CD4-positive, alpha-beta T cell (primary cell): ENCODE measurements at regions not wholly inside any gene's neighbourhood (a gene's known extent, or its start where the extent isn't known, plus 50 kb on each side); places are given as distances from the start of the nearest gene placed in this dataset.

Source experiments
- ATAC-seq: fragments of 200-7000 bp; cut with Tn5 transposase; one replicate; pipeline ENCODE4 v1.10.0; 2022; ENCODE audit warnings: mild to moderate bottlenecking; ENCODE audit not compliant: poor library complexity
- CTCF ChIA-PET: fragments of 350-600 bp; sonication (Branson Sonifier 250); formaldehyde crosslinking; loops from one replicate; lab custom pipeline; 2021; ENCODE audit warnings: antibody characterized with exemption, inconsistent platforms; lab: Charles Lee
- POLR2A ChIA-PET: fragments of 350-600 bp; sonication (Branson Sonifier 250); formaldehyde crosslinking; loops from one replicate; lab custom pipeline; 2021; ENCODE audit warnings: antibody characterized with exemption, inconsistent platforms; lab: Charles Lee
- DNase-seq, 14 experiments: peaks; one replicate each; pipeline ENCODE4 v3.0.0-alpha.2; 2013 to 2020; ENCODE audit warnings: mixed read lengths in 2 of 14
- H3K27ac ChIP-seq, 2 donors: one replicate each; pipeline versions ENCODE4 v1.5.1 to v1.7.0; 2013; ENCODE audit warnings: low read length in 2 of 2, low read depth in 1 of 2, mild to moderate bottlenecking in 1 of 2
- H3K27me3 ChIP-seq, 2 experiments: 1 replicate in 1 of 2; 2 replicates in 1 of 2; pipeline versions ENCODE4 v1.6.1 to v1.7.0; 2013; ENCODE audit warnings: low read length in 2 of 2, control low read depth in 1 of 2, mild to moderate bottlenecking in 1 of 2, moderate library complexity in 1 of 2; ENCODE audit not compliant: insufficient read depth in 2 of 2, control insufficient read depth in 1 of 2
- H3K36me3 ChIP-seq: one replicate; pipeline ENCODE4 v1.6.1; 2013; ENCODE audit warnings: low read length, control low read depth; ENCODE audit not compliant: insufficient read depth
- H3K4me1 ChIP-seq: one replicate; pipeline ENCODE4 v1.6.1; 2013; ENCODE audit warnings: low read length, control low read depth; ENCODE audit not compliant: insufficient read depth
- H3K4me3 ChIP-seq: one replicate; pipeline ENCODE4 v1.5.1; 2013; ENCODE audit warnings: mild to moderate bottlenecking, low read length, moderate library complexity
- H3K9me3 ChIP-seq, 2 experiments: 1 replicate in 1 of 2; 2 replicates in 1 of 2; pipeline versions ENCODE4 v1.6.1 to v1.7.0; 2013; ENCODE audit warnings: low read length in 2 of 2, mild to moderate bottlenecking in 2 of 2, control low read depth in 1 of 2, moderate library complexity in 1 of 2; ENCODE audit not compliant: control insufficient read depth in 1 of 2, insufficient read depth in 1 of 2
- H3K27ac Mint-ChIP-seq: one replicate; pipeline ENCODE4 v1.8.0; 2020; ENCODE audit warnings: mixed read lengths
- H3K27me3 Mint-ChIP-seq: one replicate; pipeline ENCODE4 v1.8.0; 2021; ENCODE audit warnings: mixed read lengths
- H3K36me3 Mint-ChIP-seq: one replicate; pipeline ENCODE4 v1.8.0; 2021; ENCODE audit warnings: low read depth, mixed read lengths
- H3K4me1 Mint-ChIP-seq: one replicate; pipeline ENCODE4 v1.8.0; 2021; ENCODE audit warnings: low read depth, mixed read lengths
- H3K4me3 Mint-ChIP-seq: one replicate; pipeline ENCODE4 v1.8.0; 2020; ENCODE audit warnings: mild to moderate bottlenecking, mixed read lengths
- H3K9me3 Mint-ChIP-seq: one replicate; pipeline ENCODE4 v1.8.0; 2020; ENCODE audit warnings: mixed read lengths
- CTCF ChIP-seq: fragments of 200-600 bp; IDR thresholded peaks from one replicate; pipeline ENCODE4 v1.8.0; 2022; ENCODE audit warnings: antibody characterized with exemption, mild to moderate bottlenecking
- intact Hi-C, 2 experiments: fragments of 100-400 bp; cut with DNase I in 1 of 2; cut with micrococcal nuclease in 1 of 2; formaldehyde crosslinking; loops; one replicate each; pipeline versions ENCODE4 v1.15.1 to v1.9.0; 2023 to 2025; cut with DNase I, micrococcal nuclease

- H3K27ac Mint-ChIP-seq, result no peak overlapping the region
- no peaks in the 10 kb centered on the region for H3K4me1 ChIP-seq
- no peak for TF ChIP-seq CTCF
- no peaks in the 10 kb centered on the region for H3K36me3 ChIP-seq
- H3K27me3 ChIP-seq, result no peaks in the 10 kb centered on the region
- no peak overlapping the region for H3K4me3 ChIP-seq
- DNase-seq (no peak), ATAC-seq (no peak)
- intact Hi-C loops, result no loop called here
- no peak overlapping the region for H3K27ac ChIP-seq
- CTCF ChIA-PET, result no interaction called here
- H3K4me3 Mint-ChIP-seq, result no peak overlapping the region
- POLR2A ChIA-PET, result no interaction called here
- H3K9me3 Mint-ChIP-seq, result no peaks in the 10 kb centered on the region
- no peaks in the 10 kb centered on the region for H3K36me3 Mint-ChIP-seq
- H3K27me3 Mint-ChIP-seq, result no peaks in the 10 kb centered on the region
- no peaks in the 10 kb centered on the region for H3K9me3 ChIP-seq
- no peaks in the 10 kb centered on the region for H3K4me1 Mint-ChIP-seq
These were observed 676.3 kb upstream of the STEAP1 start for GRCh38 chr7:89477991-89478390.

GRCh38 chr7:89495704-89496103 is 658.6 kb upstream of the STEAP1 start:
- no peaks in the 10 kb centered on the region for H3K27me3 Mint-ChIP-seq
- intact Hi-C loops, result no loop called here
- Histone ChIP-seq H3K4me3 (no peak overlapping the region), H3K27ac (no peak overlapping the region), H3K27me3 (no peaks in the 10 kb centered on the region), H3K4me1 (no peaks in the 10 kb centered on the region), H3K36me3 (no peaks in the 10 kb centered on the region), H3K9me3 (no peaks in the 10 kb centered on the region)
- ATAC-seq (no peak), DNase-seq (no peak)
- no peaks in the 10 kb centered on the region for H3K4me1 Mint-ChIP-seq
- TF ChIP-seq CTCF, result no peak
- no peak overlapping the region for H3K27ac Mint-ChIP-seq
- peaks cover 1% of the 10 kb centered on the region for H3K9me3 Mint-ChIP-seq
- ChIA-PET CTCF (no interaction called here), POLR2A (no interaction called here)
- no peaks in the 10 kb centered on the region for H3K36me3 Mint-ChIP-seq
- H3K4me3 Mint-ChIP-seq, result no peak overlapping the region

- DNase-seq (no peak), ATAC-seq (no peak)
- ChIA-PET CTCF (no interaction called here), POLR2A (no interaction called here)
- H3K4me1 Mint-ChIP-seq, result no peaks in the 10 kb centered on the region
- Histone ChIP-seq H3K4me3 (no peak overlapping the region), H3K36me3 (no peaks in the 10 kb centered on the region), H3K9me3 (peaks cover 0 to 5% of the 10 kb centered on the region in 2 experiments), H3K27me3 (no peaks in the 10 kb centered on the region), H3K4me1 (no peaks in the 10 kb centered on the region), H3K27ac (no peak overlapping the region)
- H3K4me3 Mint-ChIP-seq, result no peak overlapping the region
- H3K36me3 Mint-ChIP-seq, result no peaks in the 10 kb centered on the region
- no peak for TF ChIP-seq CTCF
- H3K27me3 Mint-ChIP-seq, result no peaks in the 10 kb centered on the region
- no peak overlapping the region for H3K27ac Mint-ChIP-seq
- peaks cover 2% of the 10 kb centered on the region for H3K9me3 Mint-ChIP-seq
- intact Hi-C loops, result no loop called here
These were observed 654.2 kb upstream of the STEAP1 start for GRCh38 chr7:89500084-89500483.
